Neural cell (in vitro differentiated cells): ENCODE measurements at regions not wholly inside any gene's neighbourhood (a gene's known extent, or its start where the extent isn't known, plus 50 kb on each side); places are given as distances from the start of the nearest gene placed in this dataset.

Experiments
- EZH2 ChIP-seq: fragments of 200-600, 300-800 bp; shearing (Covaris generic), sonication (generic); IDR thresholded peaks from 2 replicates; pipeline ENCODE4 v1.6.1; 2014; ENCODE audit warnings: antibody characterized with exemption, low read length, borderline replicate concordance, mild to moderate bottlenecking; ENCODE audit not compliant: insufficient read depth, poor library complexity, severe bottlenecking
- POLR2AphosphoS5 ChIP-seq: IDR thresholded peaks from 2 replicates; pipeline ENCODE4 v1.6.1; 2012

- TF ChIP-seq POLR2AphosphoS5 = no peak
- no peak for TF ChIP-seq EZH2
Measured at GRCh38 chr2:239566162-239566994, 165.6 kb upstream of the HDAC4 start.
